T-helper 1 cell (primary cell): ENCODE measurements at regions not wholly inside any gene's neighbourhood (a gene's known extent, or its start where the extent isn't known, plus 50 kb on each side); places are given as distances from the start of the nearest gene placed in this dataset.
"Not testable (repeated sequence)": the region's sequence is repeated elsewhere in the genome, so short reads cannot be mapped to it uniquely, and the experiment has no call there.

Experiments
- DNase-seq, 5 donors: peaks; one replicate each; pipeline ENCODE4 v3.0.0-alpha.2; 2012 to 2020

GRCh38 chr3:195969838-195970776 lies 61.8 kb upstream of the TNK2 start:
- not testable (repeated sequence) for DNase-seq

- not testable (repeated sequence) for DNase-seq
Measured at GRCh38 chr3:195969341-195969740, 61.0 kb upstream of the TNK2 start.

GRCh38 chr3:195968104-195968503 lies 59.8 kb upstream of the TNK2 start:
- not testable (repeated sequence) for DNase-seq

- DNase-seq = not testable (repeated sequence)
Measured at GRCh38 chr3:195967387-195967720, 59.0 kb upstream of the TNK2 start.

GRCh38 chr3:195966563-195967386 lies 58.4 kb upstream of the TNK2 start:
- DNase-seq = not testable (repeated sequence)

GRCh38 chr3:195965217-195965616 lies 56.9 kb upstream of the TNK2 start:
- not testable (repeated sequence) for DNase-seq

GRCh38 chr3:195964318-195965107 lies 56.2 kb upstream of the TNK2 start:
- DNase-seq = not testable (repeated sequence)

GRCh38 chr3:195962222-195962621 lies 53.9 kb upstream of the TNK2 start:
- DNase-seq = not testable (repeated sequence)

GRCh38 chr3:195960971-195961775 lies 52.8 kb upstream of the TNK2 start:
- DNase-seq = peak in 2 of 5 donors; percentile 26 to 27

- not testable (repeated sequence) for DNase-seq
Measured at GRCh38 chr3:195960164-195960563, 51.8 kb upstream of the TNK2 start.

- not testable (repeated sequence) for DNase-seq
Measured at GRCh38 chr3:195959367-195960157, 51.2 kb upstream of the TNK2 start.

GRCh38 chr3:195958736-195959135 lies 50.4 kb upstream of the TNK2 start:
- not testable (repeated sequence) for DNase-seq
